Suprapubic skin (tissue), 3 donors: ENCODE measurements at regions not wholly inside any gene's neighbourhood (a gene's known extent, or its start where the extent isn't known, plus 50 kb on each side); places are given as distances from the start of the nearest gene placed in this dataset.

ENCODE experiments used
- POLR2A ChIP-seq, 2 donors: fragments of 450-650 bp; IDR thresholded peaks; one replicate each; pipeline ENCODE4 v1.6.1; 2017; ENCODE audit warnings: antibody characterized with exemption in 2 of 2, mild to moderate bottlenecking in 2 of 2, moderate library complexity in 2 of 2
- TF ChIP-seq, protein P1 (sequence below), 2 donors: fragments of 200-600 bp in 1 of 2; fragments of 450-650 bp in 1 of 2; sonication (generic) in 1 of 2; IDR thresholded peaks; one replicate each; pipeline ENCODE4 v1.5.1; 2016 to 2019; ENCODE audit warnings: antibody characterized with exemption in 2 of 2, mild to moderate bottlenecking in 1 of 2, moderate library complexity in 1 of 2

- TF ChIP-seq, protein P1, sequence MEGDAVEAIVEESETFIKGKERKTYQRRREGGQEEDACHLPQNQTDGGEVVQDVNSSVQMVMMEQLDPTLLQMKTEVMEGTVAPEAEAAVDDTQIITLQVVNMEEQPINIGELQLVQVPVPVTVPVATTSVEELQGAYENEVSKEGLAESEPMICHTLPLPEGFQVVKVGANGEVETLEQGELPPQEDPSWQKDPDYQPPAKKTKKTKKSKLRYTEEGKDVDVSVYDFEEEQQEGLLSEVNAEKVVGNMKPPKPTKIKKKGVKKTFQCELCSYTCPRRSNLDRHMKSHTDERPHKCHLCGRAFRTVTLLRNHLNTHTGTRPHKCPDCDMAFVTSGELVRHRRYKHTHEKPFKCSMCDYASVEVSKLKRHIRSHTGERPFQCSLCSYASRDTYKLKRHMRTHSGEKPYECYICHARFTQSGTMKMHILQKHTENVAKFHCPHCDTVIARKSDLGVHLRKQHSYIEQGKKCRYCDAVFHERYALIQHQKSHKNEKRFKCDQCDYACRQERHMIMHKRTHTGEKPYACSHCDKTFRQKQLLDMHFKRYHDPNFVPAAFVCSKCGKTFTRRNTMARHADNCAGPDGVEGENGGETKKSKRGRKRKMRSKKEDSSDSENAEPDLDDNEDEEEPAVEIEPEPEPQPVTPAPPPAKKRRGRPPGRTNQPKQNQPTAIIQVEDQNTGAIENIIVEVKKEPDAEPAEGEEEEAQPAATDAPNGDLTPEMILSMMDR (IDR thresholded peaks at IDR 0.05), result no peak
- TF ChIP-seq POLR2A (IDR thresholded peaks at IDR 0.05), result no peak
Observed at GRCh38 chr12:114920771-114921554, 237.0 kb upstream of the TBX3 start.
